Stromal cell of bone marrow (primary cell): ENCODE measurements at regions not wholly inside any gene's neighbourhood (a gene's known extent, or its start where the extent isn't known, plus 50 kb on each side); places are given as distances from the start of the nearest gene placed in this dataset.

ENCODE experiments used
- DNase-seq: peaks from one replicate; pipeline ENCODE4 v3.0.0-alpha.2; 2012; ENCODE audit warnings: low read depth

DNA sequence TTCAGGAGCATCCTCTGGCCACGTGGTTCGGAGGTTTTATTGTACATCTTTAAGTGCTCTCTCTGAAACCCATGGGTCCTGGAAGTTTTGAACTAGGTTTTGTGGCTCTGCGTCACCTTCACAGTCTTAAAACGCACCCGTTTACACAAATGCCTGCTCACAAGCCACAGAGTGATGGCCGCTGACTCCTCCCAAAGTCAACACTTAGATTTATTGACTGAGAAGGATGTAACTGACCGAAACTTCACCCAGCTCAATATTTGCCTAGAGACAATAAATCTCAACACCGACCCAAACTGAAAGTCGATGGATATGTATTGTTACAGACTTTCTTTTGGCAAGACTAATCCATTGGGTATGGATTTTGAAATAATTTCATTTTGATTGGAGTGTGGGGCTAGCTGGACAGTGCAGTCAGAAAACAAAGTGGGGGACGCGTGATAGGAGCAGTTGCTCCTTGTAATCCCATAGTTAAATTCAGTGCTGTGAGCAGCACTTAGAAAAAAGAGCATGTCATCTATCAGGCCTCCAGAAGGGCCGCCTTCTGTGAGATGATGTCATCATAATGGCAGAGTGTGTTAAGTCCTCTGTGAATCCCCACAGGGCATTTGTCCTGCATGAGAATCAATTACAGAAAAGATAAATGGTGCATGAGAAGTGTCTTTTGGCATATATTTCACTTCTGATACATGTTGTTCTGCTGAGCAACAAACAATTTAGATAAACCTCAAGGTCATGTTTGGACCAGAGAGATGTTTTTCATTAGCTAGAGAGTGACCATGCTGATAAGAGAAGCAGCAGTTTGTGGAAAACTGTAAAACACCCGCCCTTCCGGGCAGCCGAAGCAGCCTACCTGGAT is 183.7 kb downstream of the INO80D start:
- DNase-seq, result no peak

DNA sequence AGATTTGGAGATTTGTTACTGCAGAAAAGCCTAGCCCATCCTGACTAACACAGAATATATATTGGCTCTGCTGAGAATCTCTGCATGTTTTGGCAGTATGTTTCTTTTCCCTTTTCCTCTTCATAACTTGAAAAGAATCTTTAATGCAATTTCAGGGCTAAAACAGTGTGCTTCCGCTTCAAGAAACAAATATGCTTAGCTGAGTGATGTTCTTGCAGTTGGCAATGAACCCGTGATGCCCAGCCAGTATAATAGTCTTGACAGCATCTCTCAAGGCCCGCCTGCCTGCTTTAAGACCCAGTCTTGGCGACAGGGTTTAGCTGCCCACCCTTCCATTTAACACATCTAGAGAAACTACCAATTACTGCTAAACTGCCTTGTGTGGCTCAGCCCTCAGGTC is 184.5 kb downstream of the INO80D start:
- no peak for DNase-seq

- no peak for DNase-seq
Observed at GRCh38 chr2:205898744-205899143, 187.2 kb downstream of the INO80D start.

GRCh38 chr2:205895981-205896655 is 189.9 kb downstream of the INO80D start:
- no peak for DNase-seq

- DNase-seq, result no peak
Observed at GRCh38 chr2:205892665-205893259, 193.2 kb downstream of the INO80D start.

DNA sequence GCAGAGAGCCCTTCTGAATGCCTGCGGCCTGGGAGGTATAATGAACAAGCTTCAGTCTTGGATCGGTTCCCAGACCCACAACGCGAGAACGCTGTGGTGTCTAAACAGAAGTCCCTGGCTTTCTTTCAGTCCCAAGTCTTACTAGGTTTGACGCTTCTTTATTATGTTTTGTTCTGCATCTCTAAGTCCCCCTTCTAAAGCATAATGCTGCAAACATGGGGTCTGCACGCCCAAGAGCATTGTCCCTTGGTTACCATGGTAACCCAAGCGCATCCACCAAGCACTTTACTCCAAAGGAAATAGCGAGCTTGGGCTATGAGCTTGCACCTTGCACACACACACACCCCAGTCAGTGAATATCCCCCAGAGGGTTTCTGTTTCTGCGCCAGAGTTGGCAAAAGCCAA is 193.7 kb downstream of the INO80D start:
- DNase-seq, result no peak

- DNase-seq, result no peak
Observed at GRCh38 chr2:205889114-205889513, 196.9 kb downstream of the INO80D start.

- no peak for DNase-seq
Observed at GRCh38 chr2:205887637-205888036, 198.3 kb downstream of the INO80D start.

- DNase-seq, result peak; percentile 56
Observed at GRCh38 chr2:205885492-205886099, 200.4 kb downstream of the INO80D start.

GRCh38 chr2:205883965-205884364 is 201.7 kb downstream of the NRP2 start:
- no peak for DNase-seq

- DNase-seq, result no peak
Observed at GRCh38 chr2:205882806-205883425, 200.6 kb downstream of the NRP2 start.

DNA sequence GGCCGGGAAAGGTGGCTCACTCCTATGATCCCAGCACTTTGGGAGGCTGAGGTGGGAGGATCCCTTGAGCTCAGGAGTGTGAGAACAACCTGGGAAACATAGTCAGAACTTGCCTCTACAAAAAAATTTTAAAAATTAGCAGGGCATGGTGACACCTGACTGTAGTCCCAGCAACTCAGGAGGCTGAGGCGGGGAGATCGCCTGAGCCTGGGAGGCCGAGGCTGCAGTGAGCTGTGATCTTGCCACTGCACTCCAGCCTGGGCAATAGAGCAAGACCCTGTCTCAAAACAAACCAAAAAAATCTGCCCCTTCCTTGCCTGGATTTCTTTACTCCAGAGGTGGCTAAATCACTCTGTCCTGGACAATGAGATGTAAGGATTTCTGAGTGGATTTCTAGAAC is 197.7 kb downstream of the NRP2 start:
- DNase-seq, result no peak

GRCh38 chr2:205878999-205879762 is 196.9 kb downstream of the NRP2 start:
- DNase-seq, result no peak

- DNase-seq, result no peak
Observed at GRCh38 chr2:205877496-205877895, 195.2 kb downstream of the NRP2 start.

DNA sequence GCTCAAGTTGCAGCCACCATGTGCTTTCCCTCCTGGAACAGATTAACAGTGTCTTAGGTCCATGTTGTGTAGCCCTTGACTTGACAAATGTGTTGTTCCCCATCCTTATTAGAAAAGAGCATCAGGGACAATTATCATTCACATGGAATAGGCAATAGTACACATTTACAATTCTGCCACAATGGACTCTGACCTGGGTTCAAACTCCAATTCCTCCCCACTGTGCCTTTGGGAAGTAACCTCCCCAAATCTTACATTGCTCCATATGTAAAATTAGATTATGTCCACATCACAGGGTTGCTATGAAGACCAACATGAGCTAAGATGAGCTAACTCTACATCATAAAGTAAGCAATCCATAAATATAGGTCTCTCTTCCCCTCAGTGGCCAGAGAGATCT is 193.8 kb downstream of the NRP2 start:
- no peak for DNase-seq

GRCh38 chr2:205872716-205873115 is 190.4 kb downstream of the NRP2 start:
- no peak for DNase-seq

DNA sequence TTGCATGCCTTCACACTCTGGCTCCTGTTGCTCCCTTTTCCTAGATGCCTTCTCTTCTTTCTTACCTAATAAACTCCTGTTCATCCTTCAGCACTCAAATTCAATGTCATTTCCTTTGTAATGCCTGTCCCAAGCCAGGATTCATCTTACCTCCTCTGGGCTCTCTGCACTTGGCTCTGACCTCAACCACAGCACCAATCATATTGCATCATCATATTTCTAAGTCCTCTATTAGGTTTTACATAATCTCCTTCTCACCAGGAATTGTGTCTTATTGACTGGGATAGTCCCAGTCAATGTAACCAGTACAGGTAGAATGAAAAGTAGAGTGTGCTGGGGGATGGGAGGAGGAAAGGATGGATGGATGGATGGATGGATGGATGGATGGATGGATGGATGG is 187.1 kb downstream of the NRP2 start:
- DNase-seq, result no peak

DNA sequence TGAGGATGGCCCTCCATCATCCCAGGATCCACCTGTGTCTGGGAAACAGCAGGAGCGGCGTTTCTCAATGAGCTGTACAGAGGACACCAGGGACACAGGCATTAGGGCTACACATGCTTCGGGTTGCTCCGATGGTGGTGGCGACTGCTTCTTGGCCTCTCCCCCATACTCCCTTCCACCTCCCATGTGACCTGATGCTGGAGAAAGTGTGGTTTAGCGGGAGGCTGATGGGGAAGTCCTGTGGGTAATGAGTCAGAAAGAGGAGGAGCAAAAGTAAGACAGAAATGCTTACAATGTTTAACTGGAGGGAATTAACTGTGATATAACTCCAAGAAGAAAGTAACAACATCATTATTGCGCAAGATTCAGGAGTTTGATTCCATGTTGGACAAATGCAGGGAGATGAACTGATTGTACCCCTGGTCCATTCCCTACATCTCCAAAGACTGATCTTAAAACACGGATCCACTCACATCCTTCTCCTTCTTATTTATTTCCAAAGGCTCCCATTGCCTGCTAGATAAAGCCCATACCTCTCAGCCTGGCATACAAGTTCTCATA is 186.6 kb downstream of the NRP2 start:
- peak; percentile 71 for DNase-seq

- DNase-seq, result no peak
Observed at GRCh38 chr2:205868053-205868452, 185.8 kb downstream of the NRP2 start.

GRCh38 chr2:205867371-205867770 is 185.1 kb downstream of the NRP2 start:
- no peak for DNase-seq

DNA sequence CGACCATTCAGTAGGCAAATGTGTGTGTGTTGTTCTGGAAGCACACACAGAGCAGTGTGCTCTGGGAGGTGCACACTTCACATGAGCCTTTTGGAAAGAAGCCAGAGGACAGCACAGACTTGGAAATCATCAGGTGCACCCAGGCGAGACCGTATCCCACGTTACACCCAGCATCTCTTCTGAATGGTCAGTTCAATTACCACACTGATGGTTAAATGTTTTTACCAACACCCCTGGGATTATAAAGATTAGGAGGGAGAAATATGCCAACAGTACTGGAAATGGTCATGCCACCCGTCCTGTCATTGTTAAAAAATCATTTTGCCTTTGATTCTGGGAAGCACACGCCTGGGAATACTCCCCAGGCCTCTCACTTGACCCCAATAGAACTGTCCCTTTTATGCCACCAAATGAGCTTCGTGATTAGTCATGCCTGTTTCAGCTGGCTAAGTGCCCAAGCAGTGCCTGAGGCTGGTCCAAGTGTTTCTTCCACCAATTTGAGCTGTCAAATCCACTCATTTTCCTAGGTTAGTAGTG is 183.7 kb downstream of the NRP2 start:
- DNase-seq, result no peak
